IMR-90 (cell line): ENCODE measurements at regions not wholly inside any gene's neighbourhood (a gene's known extent, or its start where the extent isn't known, plus 50 kb on each side); places are given as distances from the start of the nearest gene placed in this dataset.

ENCODE experiments used
- ATAC-seq: fragments of 200-7000 bp; cut with Tn5 transposase; 2 replicates; pipeline ENCODE4 v1.9.1; 2020; ENCODE audit warnings: low read depth, mild to moderate bottlenecking, moderate library complexity
- BruUV-seq: library from RNA; stranded (reverse); fragments of 400-500 nt; replicated peaks from 2 replicates; lab custom pipeline; 2021; lab: Mats Ljungman, UMichigan
- CTCF ChIA-PET: fragments of 300-600 bp; formaldehyde crosslinking; extraction: SDS; loops from one replicate; lab custom pipeline; 2021; ENCODE audit warnings: antibody characterized with exemption; lab: Yijun Ruan, JAX
- POLR2A ChIA-PET: fragments of 300-600 bp; sonication (Branson Sonifier 250); formaldehyde crosslinking; loops from one replicate; lab custom pipeline; 2022; ENCODE audit warnings: antibody characterized with exemption; ENCODE audit not compliant: unreplicated experiment; lab: Charles Lee
- DNase-seq: peaks from one replicate; pipeline ENCODE4 v3.0.0; 2013
- H2AFZ ChIP-seq: replicated peaks from 2 replicates; pipeline ENCODE3; 2013; ENCODE audit warnings: low read length, mild to moderate bottlenecking; ENCODE audit not compliant: poor library complexity
- H2AK5ac ChIP-seq: 2 replicates; pipeline ENCODE4 v1.6.1; 2013; ENCODE audit warnings: low read depth, low read length, inconsistent platforms
- H2AK9ac ChIP-seq: replicated peaks from 2 replicates; pipeline ENCODE3; 2013; ENCODE audit warnings: mild to moderate bottlenecking, low read depth, low read length, moderate library complexity; ENCODE audit not compliant: poor library complexity
- H2BK120ac ChIP-seq: 2 replicates; pipeline ENCODE4 v1.6.1; 2013; ENCODE audit warnings: low read depth, low read length, inconsistent platforms
- H2BK15ac ChIP-seq: 3 replicates; pipeline ENCODE4 v1.6.1; 2013; ENCODE audit warnings: low read depth, low read length, inconsistent platforms
- H2BK20ac ChIP-seq: 2 replicates; pipeline ENCODE4 v1.6.1; 2013; ENCODE audit warnings: low read depth, mild to moderate bottlenecking, inconsistent platforms, low read length, moderate library complexity
- H2BK5ac ChIP-seq: 2 replicates; pipeline ENCODE4 v1.6.1; 2013; ENCODE audit warnings: mild to moderate bottlenecking, low read depth, low read length, inconsistent platforms; ENCODE audit not compliant: poor library complexity, severe bottlenecking
- H3K14ac ChIP-seq: replicated peaks from 2 replicates; pipeline ENCODE4 v1.6.1; 2013; ENCODE audit warnings: low read depth, low read length, inconsistent platforms
- H3K18ac ChIP-seq: 2 replicates; pipeline ENCODE4 v1.6.1; 2013; ENCODE audit warnings: low read depth, low read length, control low read depth
- H3K23ac ChIP-seq: 2 replicates; pipeline ENCODE4 v1.6.1; 2013; ENCODE audit warnings: low read depth, low read length, inconsistent platforms
- H3K27ac ChIP-seq: 2 replicates; pipeline ENCODE4 v1.5.1; 2013; ENCODE audit warnings: mild to moderate bottlenecking, control low read depth, low read length; ENCODE audit not compliant: insufficient read depth
- H3K27me3 ChIP-seq: 2 replicates; pipeline ENCODE4 v1.6.1; 2013; ENCODE audit warnings: low read length; ENCODE audit not compliant: control insufficient read depth, insufficient read depth
- H3K36me3 ChIP-seq: 2 replicates; pipeline ENCODE4 v1.6.1; 2013; ENCODE audit warnings: low read length, mixed read lengths; ENCODE audit not compliant: control insufficient read depth, insufficient read depth
- H3K4ac ChIP-seq: 2 replicates; pipeline ENCODE4 v1.6.1; 2013; ENCODE audit warnings: low read depth, low read length, inconsistent platforms
- H3K4me1 ChIP-seq: 2 replicates; pipeline ENCODE4 v1.6.1; 2013; ENCODE audit warnings: low read length, mixed read lengths; ENCODE audit not compliant: control insufficient read depth, insufficient read depth
- H3K4me2 ChIP-seq: 2 replicates; pipeline ENCODE4 v1.6.1; 2013; ENCODE audit warnings: low read depth, mild to moderate bottlenecking, control low read depth, low read length, moderate library complexity
- H3K4me3 ChIP-seq: 2 replicates; pipeline ENCODE4 v1.5.1; 2013; ENCODE audit warnings: low read depth, mild to moderate bottlenecking, control low read depth, low read length, moderate library complexity; ENCODE audit not compliant: insufficient read depth
- H3K56ac ChIP-seq: 2 replicates; pipeline ENCODE4 v1.6.1; 2013; ENCODE audit warnings: low read length, inconsistent platforms; ENCODE audit not compliant: insufficient read depth; ENCODE audit errors: extremely low read depth
- H3K79me1 ChIP-seq, 2 experiments: 2 replicates each; pipeline ENCODE4 v1.6.1; 2013; ENCODE audit warnings: low read length in 2 of 2, inconsistent platforms in 1 of 2, low read depth in 1 of 2
- H3K9ac ChIP-seq: 2 replicates; pipeline ENCODE4 v1.6.1; 2013; ENCODE audit warnings: low read depth, low read length, control low read depth
- H3K9me1 ChIP-seq: 2 replicates; pipeline ENCODE4 v1.6.1; 2013; ENCODE audit warnings: low read length, inconsistent platforms; ENCODE audit not compliant: insufficient read depth
- H3K9me3 ChIP-seq: 2 replicates; pipeline ENCODE4 v1.6.1; 2013; ENCODE audit warnings: low read length; ENCODE audit not compliant: control insufficient read depth, insufficient read depth
- H4K20me1 ChIP-seq: 2 replicates; pipeline ENCODE4 v1.6.1; 2013; ENCODE audit warnings: low read length, inconsistent platforms; ENCODE audit not compliant: insufficient read depth
- H4K5ac ChIP-seq: 2 replicates; pipeline ENCODE4 v1.6.1; 2013; ENCODE audit warnings: mild to moderate bottlenecking, low read depth, low read length, control low read depth
- H4K8ac ChIP-seq, 2 experiments: 2 replicates each; pipeline ENCODE4 v1.6.1; 2013; ENCODE audit warnings: low read depth in 2 of 2, low read length in 2 of 2, control low read depth in 1 of 2, inconsistent platforms in 1 of 2
- H4K91ac ChIP-seq: 2 replicates; pipeline ENCODE4 v1.6.1; 2013; ENCODE audit warnings: low read depth, low read length, inconsistent platforms; ENCODE audit not compliant: insufficient read depth
- CEBPB ChIP-seq: IDR thresholded peaks from 2 replicates; pipeline ENCODE4 v1.6.1; 2012; ENCODE audit warnings: low read depth, low read length, improper control_type of control experiment
- RCOR1 ChIP-seq: IDR thresholded peaks from 2 replicates; pipeline ENCODE4 v1.6.1; 2012; ENCODE audit warnings: mild to moderate bottlenecking, low read length, improper control_type of control experiment; ENCODE audit not compliant: insufficient replicate concordance
- RFX5 ChIP-seq: IDR thresholded peaks from 2 replicates; pipeline ENCODE4 v1.8.0; 2012; ENCODE audit warnings: low read depth, mild to moderate bottlenecking, low read length, moderate library complexity
- WGBS, 2 experiments: methylation state at CpG; one replicate each; pipeline versions ENCODE4 v1.1.5 to v1.1.7; 2013; ENCODE audit warnings: missing lambda C conversion rate in 2 of 2; ENCODE audit not compliant: insufficient read length in 1 of 2; ENCODE audit errors: extremely low coverage in 2 of 2; 5-methylcytosine and 5-hydroxymethylcytosine counted together
- dilution Hi-C: fragments of 300-500 bp; cut with HindIII; formaldehyde crosslinking; loops from one replicate; pipeline ENCODE4 v1.14.3; 2018; ENCODE audit warnings: low sequenced_read_pairs; ENCODE audit not compliant: unreplicated experiment
- in situ Hi-C: fragments of 300-500 bp; cut with MboI; formaldehyde crosslinking; loops from 3 replicates; pipeline ENCODE4 v1.14.3; 2019; ENCODE audit warnings: low sequenced_read_pairs, inconsistent platforms, mixed read lengths
- intact Hi-C: fragments of 100-400 bp; cut with micrococcal nuclease; formaldehyde crosslinking; loops from 2 replicates; pipeline ENCODE4 v1.10.0; 2022

GRCh38 chr2:48824116-48824515 lies 68.6 kb upstream of the LHCGR start:
- Histone ChIP-seq H3K9ac (no peak overlapping the region), H3K9me1 (no peaks in the 10 kb centered on the region), H2AK5ac (no peak overlapping the region), H3K4me1 (peaks cover 8% of the 10 kb centered on the region), H2AK9ac (no peak overlapping the region), H3K14ac (no peak overlapping the region), H4K20me1 (no peaks in the 10 kb centered on the region), H3K79me1 (no peaks in the 10 kb centered on the region), H3K27me3 (no peaks in the 10 kb centered on the region), H3K9me3 (no peaks in the 10 kb centered on the region), H3K36me3 (no peaks in the 10 kb centered on the region), H2BK20ac (no peak overlapping the region; the same call in 1 of the 2 replicates), H3K56ac (no peak overlapping the region), H2BK15ac (no peak overlapping the region), H3K23ac (no peak overlapping the region), H2AFZ (no peak overlapping the region), H4K5ac (no peak overlapping the region), H4K8ac (no peak overlapping the region), H3K4me2 (no peak overlapping the region), H3K4ac (no peak overlapping the region), H4K91ac (no peak overlapping the region), H2BK120ac (no peak overlapping the region), H3K4me3 (no peak overlapping the region), H3K18ac (no peak overlapping the region), H2BK5ac (no peak overlapping the region), H3K27ac (no peak overlapping the region)
- 20% methylated on average over 1 of the region's 3 CpGs; no CpG with 5 or more reads in 1 of the 2 experiments for WGBS, 2 experiments
- in situ Hi-C loops: no loop called here
- dilution Hi-C loops: no loop called here
- TF ChIP-seq CEBPB: no peak
- no peak for TF ChIP-seq RFX5
- TF ChIP-seq RCOR1: no peak
- ChIA-PET POLR2A (no interaction called here), CTCF (no interaction called here)
- BruUV-seq: no TSS peak
- ATAC-seq (no peak), DNase-seq (no peak)
- intact Hi-C loops: no loop called here
